ENCODE measurements at regions not wholly inside any gene's neighbourhood (a gene's known extent, or its start where the extent isn't known, plus 50 kb on each side); places are given as distances from the start of the nearest gene placed in this dataset.
A peak's percentile ranks its signal among the peaks of the same experiment; 100 is the strongest.

DNA sequence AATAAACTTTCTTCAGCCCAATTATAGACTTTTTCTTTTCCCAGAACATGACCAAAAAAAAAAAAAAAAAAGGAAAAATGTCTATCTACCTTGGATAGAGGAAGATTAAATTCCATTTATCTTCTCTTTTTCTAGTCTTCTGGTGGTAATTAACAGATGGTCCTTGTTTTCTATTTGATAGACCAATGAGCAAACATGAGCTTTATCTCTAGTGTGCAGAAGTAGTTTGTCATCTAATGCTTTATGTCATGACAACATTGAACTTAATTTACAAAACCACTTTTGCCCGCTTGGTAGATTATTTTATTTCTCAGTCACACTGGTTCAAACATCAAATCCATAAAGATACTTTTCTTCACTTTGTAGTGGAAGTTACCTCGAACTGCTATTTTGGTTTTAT, 69.5 kb upstream of the ELL2 start:
- DNase-seq (ENCODE audit: low spot score) = no peak

DNA sequence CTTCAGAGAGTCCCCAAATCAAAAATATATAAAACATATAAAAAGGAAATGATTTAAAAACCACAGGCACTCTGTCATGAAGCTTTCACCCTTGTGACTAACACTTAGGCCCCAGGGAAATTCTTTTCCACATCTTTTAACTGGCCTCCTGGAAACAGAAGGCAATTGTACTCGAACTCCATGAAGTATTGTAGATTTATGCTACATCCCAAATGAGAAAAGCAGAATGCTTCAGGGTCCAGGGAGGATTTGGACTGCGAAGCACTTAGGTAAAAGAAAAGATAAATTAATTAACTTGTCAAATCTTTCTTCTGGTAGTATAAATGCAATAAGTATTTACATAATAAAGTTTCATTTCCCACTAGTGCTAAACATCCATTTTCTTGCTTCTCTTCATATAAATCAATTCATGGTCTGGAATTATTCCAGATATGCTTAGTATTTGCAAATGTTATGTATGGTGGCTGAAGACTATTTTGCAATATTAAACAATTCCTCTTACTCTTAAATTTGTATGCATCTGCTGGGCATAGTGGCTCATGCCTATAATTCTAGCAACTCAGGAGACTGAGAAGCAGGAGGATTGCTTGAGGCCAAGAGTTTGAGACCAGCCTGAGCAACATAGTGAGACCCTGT, 64.9 kb upstream of the ELL2 start:
- DNase-seq (ENCODE audit: low spot score) = peak; percentile 52

DNA sequence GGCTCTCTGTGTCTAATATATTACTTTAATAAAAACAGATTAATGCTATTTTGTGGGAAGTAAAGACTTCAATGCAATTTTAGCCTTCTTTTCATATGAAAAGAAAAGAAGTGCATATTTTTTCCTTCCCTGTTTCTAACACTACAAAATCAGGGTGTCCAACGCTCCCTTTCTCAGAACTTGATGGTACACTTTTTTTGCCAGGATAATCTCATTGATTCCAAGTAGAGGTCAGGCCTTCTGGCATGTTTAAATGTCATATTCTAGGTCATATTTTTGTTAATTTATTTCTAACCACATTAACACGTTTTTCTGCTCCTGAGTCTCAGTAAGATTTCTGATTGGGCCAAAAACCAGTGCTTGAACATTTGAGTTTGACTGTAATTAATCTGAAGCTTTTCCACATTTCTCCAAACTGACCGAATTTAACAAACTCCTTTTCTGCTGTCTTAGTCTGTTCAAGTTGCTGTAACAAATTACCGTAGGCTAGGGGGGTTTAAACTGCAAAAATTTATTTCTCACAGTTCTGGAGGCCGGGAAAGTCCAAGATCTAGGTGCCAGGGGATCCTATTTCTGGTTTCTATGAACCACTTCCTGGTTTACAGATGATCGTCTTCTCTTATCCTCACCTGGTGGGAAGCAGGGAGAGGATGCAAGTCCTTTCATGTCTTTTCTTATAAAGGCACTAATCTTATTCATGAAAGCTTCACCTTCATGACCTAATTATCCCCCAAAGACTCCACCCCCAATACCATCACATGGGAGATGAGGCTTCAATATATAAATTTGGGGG, 63.2 kb upstream of the ELL2 start:
- no peak for DNase-seq (ENCODE audit: low spot score)

DNA sequence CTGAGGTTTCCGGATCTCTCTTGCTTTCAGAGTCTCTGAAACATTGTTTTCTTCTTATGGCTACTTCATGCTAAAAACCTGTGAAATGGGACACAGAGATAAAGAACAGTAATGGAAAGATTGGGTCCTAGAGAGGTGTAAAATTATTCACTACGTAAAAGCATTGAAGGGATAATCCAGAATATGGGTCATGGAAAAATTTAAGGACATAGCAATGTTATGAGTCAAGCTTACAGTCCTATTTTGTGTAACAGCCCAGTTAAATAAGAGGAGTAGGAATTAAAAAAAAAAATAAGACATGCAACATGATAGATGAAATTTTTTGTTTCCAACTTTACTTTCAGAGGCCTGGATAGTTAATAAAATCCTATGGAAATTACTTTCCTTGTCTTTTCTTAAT, 61.9 kb upstream of the ELL2 start:
- DNase-seq (ENCODE audit: low spot score) = peak; percentile 3

DNA sequence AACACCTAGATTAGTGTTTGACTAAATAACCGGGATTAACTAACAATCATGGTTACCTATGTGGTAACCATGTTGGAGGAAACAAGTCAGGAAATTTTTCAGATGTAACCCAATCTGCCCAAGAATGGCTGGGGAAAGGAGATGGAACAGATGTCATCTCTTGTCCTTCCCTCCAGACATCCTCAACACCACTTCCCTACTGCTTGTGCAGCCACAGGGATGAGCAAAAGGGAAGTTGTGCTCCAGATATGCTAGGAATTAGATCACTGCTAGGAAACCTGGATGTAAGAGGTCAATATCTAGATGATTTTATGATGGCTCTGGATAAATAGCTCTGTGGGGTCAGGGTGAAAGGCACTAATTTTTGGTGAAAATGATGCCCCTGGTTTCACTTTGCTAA, 61.3 kb upstream of the ELL2 start:
- DNase-seq (ENCODE audit: low spot score) = no peak

DNA sequence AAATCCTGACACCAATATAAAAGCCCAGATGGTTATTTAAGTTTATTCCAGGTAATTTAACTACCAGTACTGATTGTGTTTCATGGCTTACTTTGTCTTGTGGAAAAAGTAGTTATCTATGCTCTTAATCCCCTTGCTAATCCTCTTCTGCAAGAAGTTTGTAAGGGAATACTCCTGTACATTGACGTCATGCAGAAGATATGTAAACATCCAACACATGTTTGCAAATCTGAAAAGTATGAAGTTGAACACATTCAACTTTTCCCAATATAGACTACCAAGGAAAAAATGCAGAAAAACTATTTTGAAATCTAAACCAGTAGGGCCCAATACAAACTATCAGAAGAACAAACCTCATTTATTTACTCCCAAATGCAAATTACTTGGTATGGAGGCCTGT, 56.3 kb upstream of the ELL2 start:
- no peak for DNase-seq (ENCODE audit: low spot score)

DNA sequence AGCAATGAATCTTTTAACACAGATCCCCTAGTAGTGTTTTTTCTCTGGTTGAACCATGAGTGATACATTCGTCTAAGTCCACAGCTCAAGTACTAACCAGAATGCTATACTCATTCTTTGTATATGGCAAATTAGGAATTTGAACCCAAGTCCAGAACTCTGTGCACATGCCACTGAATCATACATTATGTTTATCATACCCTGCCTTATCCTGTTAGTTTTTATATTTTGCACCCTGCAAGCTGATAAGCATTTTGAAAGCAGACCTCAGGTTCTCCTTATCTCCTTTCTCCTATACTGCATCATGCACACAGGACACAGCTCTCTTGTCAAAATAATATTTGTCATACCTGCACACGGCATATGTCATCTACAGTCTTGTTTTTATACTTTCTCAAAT, 54.6 kb upstream of the ELL2 start:
- no peak for DNase-seq (ENCODE audit: low spot score)

DNA sequence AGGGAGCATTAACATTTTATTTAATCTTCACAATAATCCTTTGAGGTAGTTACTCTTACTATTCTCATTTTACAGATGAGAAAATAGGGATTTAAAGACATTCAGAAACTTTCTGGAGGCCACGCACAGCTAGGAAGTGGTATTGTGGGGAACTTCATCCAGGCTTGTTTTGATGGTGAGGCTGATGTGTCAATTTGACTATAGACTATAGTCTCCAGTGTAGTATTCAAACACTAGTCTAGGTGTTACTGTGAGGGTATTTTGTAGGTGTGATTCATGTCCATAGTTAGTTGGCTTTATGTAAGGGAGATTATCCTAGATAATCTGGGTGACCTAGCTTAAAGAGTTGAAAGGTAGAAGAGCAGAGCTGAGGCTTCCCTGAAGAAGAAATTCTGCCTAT, 54.1 kb upstream of the ELL2 start:
- DNase-seq (ENCODE audit: low spot score) = no peak

DNA sequence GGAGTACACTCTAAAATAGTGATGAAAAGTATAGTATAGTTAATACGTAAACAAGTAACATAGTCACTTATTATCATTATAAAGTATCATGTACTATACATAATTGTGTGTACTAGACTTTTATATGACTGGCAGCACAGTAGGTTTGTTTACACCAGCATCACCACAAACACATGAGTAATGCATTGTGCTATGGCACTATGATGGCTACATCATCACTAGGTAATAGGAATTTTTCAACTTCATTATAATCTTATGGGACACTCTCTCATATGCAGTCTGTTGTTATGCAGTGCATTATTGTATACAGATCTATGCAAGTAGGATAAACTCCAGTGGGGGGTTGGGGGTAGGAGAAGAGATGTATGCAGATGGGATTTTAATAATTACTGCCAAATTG, 52.7 kb upstream of the ELL2 start:
- no peak for DNase-seq (ENCODE audit: low spot score)

DNA sequence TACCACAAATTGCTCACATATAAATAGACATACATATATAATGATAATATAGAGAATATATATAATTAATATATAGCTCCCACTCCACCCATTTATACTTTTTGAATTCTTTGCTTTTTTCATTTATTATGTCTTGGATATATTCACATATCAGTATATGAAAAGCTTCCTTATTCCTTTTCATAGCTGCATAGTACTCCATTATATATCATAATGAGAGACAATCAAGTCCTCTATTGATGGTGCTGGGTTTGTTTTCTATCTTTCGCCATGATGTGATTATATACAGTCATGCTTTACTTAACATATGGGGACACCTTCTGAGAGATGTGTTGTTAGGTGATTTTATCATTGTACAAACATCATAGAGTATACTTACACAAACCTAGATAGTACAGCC, 51.6 kb upstream of the ELL2 start:
- no peak for DNase-seq (ENCODE audit: low spot score)

DNA sequence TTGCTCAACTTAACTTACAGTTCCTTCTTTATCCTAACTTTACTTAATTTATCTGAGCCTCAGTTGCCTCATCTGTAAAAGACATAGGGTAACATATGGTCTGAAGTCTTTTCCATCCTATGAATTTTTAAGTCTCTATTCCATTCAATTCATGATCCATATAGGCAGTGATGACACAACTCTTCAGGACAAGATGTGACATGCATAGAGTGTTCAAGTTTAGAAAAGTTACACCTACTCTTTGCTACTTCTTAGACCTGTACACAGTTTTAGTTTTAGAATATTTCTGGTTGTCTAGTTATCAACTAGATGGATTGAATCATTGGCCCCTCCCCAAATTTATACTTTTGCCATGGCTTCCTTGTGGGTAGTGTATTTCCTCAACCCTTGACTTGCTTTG, 50.7 kb upstream of the ELL2 start:
- no peak for DNase-seq (ENCODE audit: low spot score)

Data from COLO829 (cell line).